ENCODE measurements at regions not wholly inside any gene's neighbourhood (a gene's known extent, or its start where the extent isn't known, plus 50 kb on each side); places are given as distances from the start of the nearest gene placed in this dataset.

GRCh38 chr12:9341260-9341585 lies 133.0 kb upstream of the PZP start:
- H3K4me3 Mint-ChIP-seq = no peak overlapping the region
- H2BK12ac ChIP-seq (ENCODE audit: insufficient read length, low read depth, low read length) = no peak overlapping the region
- H3K4me1 ChIP-seq (ENCODE audit: insufficient read depth, low read length) = no peaks in the 10 kb centered on the region
- H3K79me2 ChIP-seq (ENCODE audit: insufficient read depth, low read length) = no peaks in the 10 kb centered on the region
- H3K79me1 ChIP-seq (ENCODE audit: insufficient read depth, low read depth, low read length, poor library complexity, severe bottlenecking) = no peaks in the 10 kb centered on the region
- H3K23me2 ChIP-seq (ENCODE audit: insufficient read length, low read depth, low read length, poor library complexity, severe bottlenecking) = no peaks in the 10 kb centered on the region
- H2BK20ac ChIP-seq (ENCODE audit: low read depth, low read length, poor library complexity, severe bottlenecking) = no peak overlapping the region
- H3K27ac ChIP-seq (ENCODE audit: insufficient read length, low read depth, low read length) = no peak overlapping the region
- H3K23ac ChIP-seq (ENCODE audit: insufficient read length, low read depth, low read length) = no peak overlapping the region
- H3K14ac ChIP-seq (ENCODE audit: insufficient read depth, low read length) = no peak overlapping the region
- H3K4me2 ChIP-seq (ENCODE audit: insufficient read depth, insufficient read length, low read length) = no peak overlapping the region
- H4K5ac ChIP-seq (ENCODE audit: insufficient read length, low read depth, low read length) = no peak overlapping the region
- H2AK5ac ChIP-seq (ENCODE audit: insufficient read length, low read length) = no peak overlapping the region
- H3K9me3 ChIP-seq (ENCODE audit: control insufficient read depth, low read depth, low read length) = no peaks in the 10 kb centered on the region
- H3T11ph ChIP-seq (ENCODE audit: low read length) = no peak overlapping the region
- no peak for DNase-seq
- H4K8ac ChIP-seq (replicated peaks; ENCODE audit: insufficient read length, low read depth, low read length) = no peak overlapping the region
- no peak overlapping the region for H3K56ac ChIP-seq (ENCODE audit: insufficient read length, low read depth, low read length)
- no peak overlapping the region for H3K9ac ChIP-seq (ENCODE audit: extremely low read depth, insufficient read length, low read length)
- peaks cover 0 to 2% of the 10 kb centered on the region in 2 experiments; a peak in 1 of 4 replicates for H3K4me1 Mint-ChIP-seq
- peaks cover 2% of the 10 kb centered on the region; the same call in 1 of the 2 replicates for H3K27me3 Mint-ChIP-seq (ENCODE audit: low read depth)
- H2BK5ac ChIP-seq (ENCODE audit: insufficient read length, low read length) = no peak overlapping the region
- H2BK15ac ChIP-seq (ENCODE audit: low read depth, low read length) = no peak overlapping the region
- H3K4ac ChIP-seq (ENCODE audit: low read depth, low read length) = no peak overlapping the region
- H3K27me3 ChIP-seq (ENCODE audit: insufficient read depth, low read length) = no peaks in the 10 kb centered on the region
- no peak for TF ChIP-seq CTCF (conservative IDR thresholded peaks at IDR 0.05)
- peak overlapping the region in 1 of 3 experiments; percentile 34; a peak in 1 of 7 replicates for H3K27ac Mint-ChIP-seq
- no CpG with 5 or more reads among the region's 2 CpGs for WGBS (ENCODE audit: extremely low coverage, insufficient read length, low lambda C conversion rate)
- H2AFZ ChIP-seq (ENCODE audit: low read length) = no peak overlapping the region
- no peak overlapping the region for H2BK120ac ChIP-seq (ENCODE audit: low read depth, low read length, poor library complexity, severe bottlenecking)
- H3K18ac ChIP-seq (ENCODE audit: insufficient read length, low read depth, low read length) = no peak overlapping the region
- H3K36me3 Mint-ChIP-seq (ENCODE audit: insufficient read depth in 1 of 3, low read depth in 3 of 3) = peaks cover 4 to 14% (median 11%) of the 10 kb centered on the region in 3 experiments
- no peak overlapping the region for H4K91ac ChIP-seq (ENCODE audit: insufficient read length, low read depth, low read length)
- no peaks in the 10 kb centered on the region for H4K20me1 ChIP-seq (ENCODE audit: control insufficient read depth, insufficient read depth, insufficient read length)
- H3K9me3 Mint-ChIP-seq = peaks cover 8 to 13% of the 10 kb centered on the region in 2 experiments

Data from H9 (cell line).